Osteocyte (in vitro differentiated cells): ENCODE measurements at regions not wholly inside any gene's neighbourhood (a gene's known extent, or its start where the extent isn't known, plus 50 kb on each side); places are given as distances from the start of the nearest gene placed in this dataset.

Source experiments
- DNase-seq: peaks from one replicate; pipeline ENCODE4 v3.0.0; 2021; ENCODE audit warnings: mixed read lengths; ENCODE audit not compliant: unreplicated experiment; ENCODE audit errors: extremely low spot score
- H3K27ac Mint-ChIP-seq: one replicate; pipeline ENCODE4 v1.8.0; 2021; ENCODE audit warnings: mild to moderate bottlenecking, mixed read lengths; ENCODE audit not compliant: unreplicated experiment
- H3K27me3 Mint-ChIP-seq: one replicate; pipeline ENCODE4 v1.8.0; 2021; ENCODE audit warnings: mixed read lengths; ENCODE audit not compliant: unreplicated experiment
- H3K36me3 Mint-ChIP-seq: one replicate; pipeline ENCODE4 v1.8.0; 2021; ENCODE audit warnings: mixed read lengths; ENCODE audit not compliant: unreplicated experiment
- H3K4me1 Mint-ChIP-seq: one replicate; pipeline ENCODE4 v1.8.0; 2021; ENCODE audit warnings: mixed read lengths; ENCODE audit not compliant: unreplicated experiment
- H3K4me3 Mint-ChIP-seq: one replicate; pipeline ENCODE4 v1.8.0; 2021; ENCODE audit warnings: mild to moderate bottlenecking, moderate library complexity, mixed read lengths; ENCODE audit not compliant: unreplicated experiment
- H3K9me3 Mint-ChIP-seq: one replicate; pipeline ENCODE4 v1.8.0; 2021; ENCODE audit warnings: mixed read lengths; ENCODE audit not compliant: unreplicated experiment
- TF ChIP-seq, protein P1 (sequence below): fragments of 200-600 bp; sonication (generic); IDR thresholded peaks from 2 replicates; pipeline ENCODE4 v1.5.0; 2021; ENCODE audit warnings: antibody characterized with exemption, mild to moderate bottlenecking, moderate library complexity

DNA sequence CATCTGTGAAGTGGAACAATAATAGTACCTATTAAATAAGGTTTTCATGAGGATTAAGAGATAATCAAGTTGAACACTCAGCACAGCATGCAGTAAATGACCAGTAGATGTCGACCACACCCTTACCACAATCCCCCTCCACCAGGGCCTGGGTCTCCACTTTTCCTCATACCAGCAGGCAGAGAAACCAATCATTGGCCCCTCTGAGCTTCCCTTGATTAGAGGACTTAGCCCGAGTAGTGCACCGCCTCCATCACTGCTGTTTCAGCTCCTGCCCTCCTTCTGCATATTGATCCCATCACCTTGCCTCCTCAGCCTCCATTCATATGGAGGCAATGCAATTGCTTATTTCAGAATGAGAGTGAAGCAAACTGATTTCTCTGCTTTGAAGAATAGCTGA is 96.5 kb upstream of the CDH11 start:
- TF ChIP-seq, protein P1, sequence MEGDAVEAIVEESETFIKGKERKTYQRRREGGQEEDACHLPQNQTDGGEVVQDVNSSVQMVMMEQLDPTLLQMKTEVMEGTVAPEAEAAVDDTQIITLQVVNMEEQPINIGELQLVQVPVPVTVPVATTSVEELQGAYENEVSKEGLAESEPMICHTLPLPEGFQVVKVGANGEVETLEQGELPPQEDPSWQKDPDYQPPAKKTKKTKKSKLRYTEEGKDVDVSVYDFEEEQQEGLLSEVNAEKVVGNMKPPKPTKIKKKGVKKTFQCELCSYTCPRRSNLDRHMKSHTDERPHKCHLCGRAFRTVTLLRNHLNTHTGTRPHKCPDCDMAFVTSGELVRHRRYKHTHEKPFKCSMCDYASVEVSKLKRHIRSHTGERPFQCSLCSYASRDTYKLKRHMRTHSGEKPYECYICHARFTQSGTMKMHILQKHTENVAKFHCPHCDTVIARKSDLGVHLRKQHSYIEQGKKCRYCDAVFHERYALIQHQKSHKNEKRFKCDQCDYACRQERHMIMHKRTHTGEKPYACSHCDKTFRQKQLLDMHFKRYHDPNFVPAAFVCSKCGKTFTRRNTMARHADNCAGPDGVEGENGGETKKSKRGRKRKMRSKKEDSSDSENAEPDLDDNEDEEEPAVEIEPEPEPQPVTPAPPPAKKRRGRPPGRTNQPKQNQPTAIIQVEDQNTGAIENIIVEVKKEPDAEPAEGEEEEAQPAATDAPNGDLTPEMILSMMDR = no peak
- H3K36me3 Mint-ChIP-seq = no peaks in the 10 kb centered on the region
- peaks cover 7% of the 10 kb centered on the region for H3K27me3 Mint-ChIP-seq
- no peaks in the 10 kb centered on the region for H3K4me1 Mint-ChIP-seq
- DNase-seq = no peak
- peaks cover 5% of the 10 kb centered on the region for H3K9me3 Mint-ChIP-seq
- H3K4me3 Mint-ChIP-seq = no peak overlapping the region
- H3K27ac Mint-ChIP-seq = no peak overlapping the region

DNA sequence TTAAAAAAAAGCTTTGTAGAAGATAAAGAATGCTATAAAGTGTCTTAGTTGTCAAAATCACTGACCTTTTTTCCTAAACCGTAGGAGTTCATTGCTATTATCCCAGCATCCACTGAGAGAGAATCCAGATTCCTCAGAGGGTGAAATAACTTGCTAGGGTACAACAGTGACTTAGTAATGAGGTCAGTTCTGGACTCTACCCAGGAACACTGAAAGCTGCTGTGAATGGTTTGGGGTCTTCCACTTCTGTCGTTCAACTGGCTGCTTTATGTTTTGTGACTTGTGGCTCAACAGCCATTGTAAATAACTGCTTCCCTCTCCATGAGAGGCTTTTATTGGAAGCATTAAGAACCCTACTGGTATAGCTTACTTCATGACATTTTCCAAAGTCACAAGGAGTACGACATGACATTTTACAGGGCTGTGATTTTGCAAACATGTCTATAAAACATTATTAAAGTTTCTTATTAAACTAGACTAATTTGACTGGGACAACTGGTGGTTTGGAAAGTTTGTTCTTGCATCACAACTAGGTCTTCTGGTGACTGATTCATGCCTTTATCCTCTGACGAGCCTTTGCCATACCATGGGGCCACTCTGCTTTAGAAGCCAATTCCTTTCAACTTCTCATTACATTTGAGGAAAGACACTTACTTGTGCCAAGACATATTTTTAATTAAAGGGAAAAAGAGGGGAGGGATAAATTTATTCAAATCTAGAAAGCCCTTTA is 92.2 kb upstream of the CDH11 start:
- H3K4me3 Mint-ChIP-seq = no peak overlapping the region

DNA sequence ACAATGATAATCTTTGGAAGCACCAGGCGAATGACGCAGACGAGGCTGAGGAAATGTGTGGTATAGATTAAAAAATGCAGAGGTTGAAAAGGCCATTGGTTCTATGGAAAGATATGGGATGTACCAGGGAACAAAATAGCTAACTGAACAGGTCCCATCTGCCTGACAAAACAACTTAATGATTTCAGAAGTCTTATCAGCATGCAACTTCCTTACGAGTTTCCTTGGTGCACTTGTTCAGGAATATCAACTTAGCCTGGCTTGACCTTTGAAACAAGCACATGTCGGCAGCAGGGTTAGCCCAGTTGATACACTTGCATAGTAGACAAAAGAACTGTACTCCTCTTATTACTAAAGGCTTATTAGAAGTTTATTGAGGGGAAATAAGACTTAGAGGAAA is 90.9 kb upstream of the CDH11 start:
- Mint-ChIP-seq H3K4me3 (no peak overlapping the region), H3K27me3 (no peaks in the 10 kb centered on the region), H3K27ac (no peak overlapping the region), H3K9me3 (peaks cover 5% of the 10 kb centered on the region), H3K36me3 (no peaks in the 10 kb centered on the region), H3K4me1 (no peaks in the 10 kb centered on the region)
- TF ChIP-seq, protein P1 = no peak
- no peak for DNase-seq

More for the DNA sequence above, 92.2 kb upstream of the CDH11 start:
- TF ChIP-seq, protein P1 = no peak
- Mint-ChIP-seq H3K27me3 (no peaks in the 10 kb centered on the region), H3K36me3 (no peaks in the 10 kb centered on the region), H3K27ac (no peak overlapping the region), H3K4me1 (no peaks in the 10 kb centered on the region), H3K9me3 (peaks cover 5% of the 10 kb centered on the region)
- DNase-seq = no peak

DNA sequence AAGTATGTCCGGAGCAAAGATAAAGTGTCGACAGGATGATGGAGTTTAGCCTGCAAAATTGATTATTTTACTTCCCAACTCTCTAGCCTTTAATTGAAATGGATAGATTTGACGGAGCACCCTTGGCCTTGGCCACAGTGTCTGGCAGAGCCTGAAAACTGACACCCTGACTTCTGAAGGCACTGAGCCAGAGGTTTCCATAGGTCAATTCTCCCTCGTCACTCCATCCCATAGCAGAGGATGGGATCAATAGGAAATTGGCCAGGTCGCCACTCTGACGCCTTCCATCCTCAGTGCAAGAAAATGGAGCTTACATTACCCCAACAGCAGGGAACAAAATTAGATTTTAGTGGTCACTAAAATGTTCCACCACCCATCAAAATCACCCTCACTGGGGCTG is 90.4 kb upstream of the CDH11 start:
- TF ChIP-seq, protein P1 = no peak
- Mint-ChIP-seq H3K4me3 (no peak overlapping the region), H3K4me1 (no peaks in the 10 kb centered on the region), H3K9me3 (peaks cover 5% of the 10 kb centered on the region), H3K27ac (no peak overlapping the region), H3K36me3 (no peaks in the 10 kb centered on the region), H3K27me3 (no peaks in the 10 kb centered on the region)
- no peak for DNase-seq

DNA sequence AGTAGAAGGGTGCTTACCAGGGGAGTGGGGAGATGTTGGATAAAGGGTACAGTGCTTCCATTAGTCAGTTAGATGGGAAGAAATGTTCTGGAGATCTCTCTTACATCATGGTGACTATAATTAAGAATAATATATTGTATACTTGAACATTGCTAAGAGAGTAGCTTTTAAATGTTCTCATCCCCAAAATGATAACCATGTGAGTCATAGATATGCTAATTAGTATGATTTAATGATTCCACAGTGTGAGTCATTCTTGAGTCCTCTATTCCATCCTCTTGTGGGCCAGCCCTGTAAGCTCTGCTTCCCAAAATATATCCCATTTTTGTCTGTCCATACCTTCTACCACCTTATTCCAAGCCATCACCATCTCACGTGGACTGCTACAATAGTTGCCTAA is 80.6 kb upstream of the CDH11 start:
- Mint-ChIP-seq H3K36me3 (no peaks in the 10 kb centered on the region), H3K9me3 (no peaks in the 10 kb centered on the region), H3K4me1 (no peaks in the 10 kb centered on the region), H3K27me3 (no peaks in the 10 kb centered on the region), H3K27ac (no peak overlapping the region), H3K4me3 (no peak overlapping the region)
- no peak for DNase-seq
- TF ChIP-seq, protein P1 = no peak
